Vagina (tissue), 2 donors: ENCODE measurements at regions not wholly inside any gene's neighbourhood (a gene's known extent, or its start where the extent isn't known, plus 50 kb on each side); places are given as distances from the start of the nearest gene placed in this dataset.

Source experiments
- DNase-seq, 2 donors: peaks; one replicate each; pipeline ENCODE4 v3.0.0-alpha.2; 2017; ENCODE audit errors: extremely low spot score in 2 of 2
- H3K27ac ChIP-seq: fragments of 200-600 bp; sonication (generic); one replicate; pipeline ENCODE4 v1.5.1; 2019
- H3K27me3 ChIP-seq: fragments of 200-600 bp; sonication (generic); one replicate; pipeline ENCODE4 v1.5.1; 2019
- H3K36me3 ChIP-seq, 2 donors: fragments of 200-600 bp; sonication (generic); one replicate each; pipeline ENCODE4 v1.5.1; 2017 to 2019
- H3K4me1 ChIP-seq: fragments of 200-600 bp; sonication (generic); one replicate; pipeline ENCODE4 v1.5.1; 2019
- H3K4me3 ChIP-seq, 2 donors: fragments of 200-600 bp; sonication (generic); 1 replicate in 1 of 2; 2 replicates in 1 of 2; pipeline ENCODE4 v1.5.1; 2016 to 2019
- H3K9me3 ChIP-seq: fragments of 200-600 bp; sonication (generic); one replicate; pipeline ENCODE4 v1.5.1; 2019
- POLR2A ChIP-seq, 2 donors: fragments of 450-650 bp; IDR thresholded peaks; one replicate each; pipeline ENCODE4 v1.6.1; 2017; ENCODE audit warnings: antibody characterized with exemption in 2 of 2, mild to moderate bottlenecking in 2 of 2, moderate library complexity in 2 of 2
- POLR2AphosphoS5 ChIP-seq, 2 donors: sonication (generic); formaldehyde crosslinking; IDR thresholded peaks; one replicate each; pipeline ENCODE4 v1.9.0; 2017; ENCODE audit warnings: antibody characterized with exemption in 2 of 2, mild to moderate bottlenecking in 2 of 2, low read depth in 1 of 2; ENCODE audit not compliant: insufficient read depth in 1 of 2
- intact Hi-C: fragments of 100-400 bp; cut with DNase I; formaldehyde crosslinking; loops from one replicate; pipeline ENCODE4 v1.15.1; 2023
- TF ChIP-seq, protein P1 (sequence below), 3 experiments: fragments of 450-650 bp in 2 of 3; fragments of 200-600 bp in 1 of 3; sonication (generic) in 1 of 3; IDR thresholded peaks; one replicate each; pipeline ENCODE4 v1.5.1; 2017 to 2019; ENCODE audit warnings: antibody characterized with exemption in 3 of 3, mild to moderate bottlenecking in 2 of 3, moderate library complexity in 2 of 3

DNA sequence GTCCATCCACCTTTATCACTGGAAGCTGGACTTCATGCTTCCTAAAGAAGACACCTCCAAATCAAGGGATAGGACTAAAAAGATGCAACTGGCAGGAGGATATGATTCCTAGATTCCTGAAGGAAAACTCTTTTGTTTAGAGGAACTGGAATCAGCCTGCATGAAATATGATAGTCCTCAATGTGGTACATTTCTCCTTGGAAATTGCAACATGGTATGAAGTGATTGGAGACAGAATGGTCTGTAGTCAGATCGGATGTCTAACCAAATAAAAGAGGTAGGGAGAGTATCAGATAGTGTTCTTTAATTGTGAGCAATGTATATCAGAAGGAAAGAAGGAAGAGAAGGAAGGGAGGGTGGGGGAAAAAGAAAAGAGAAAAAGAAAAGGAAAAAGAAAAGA is 116.1 kb upstream of the FSTL4 start:
- Histone ChIP-seq H3K27ac (no peak overlapping the region), H3K9me3 (no peaks in the 10 kb centered on the region), H3K4me1 (no peaks in the 10 kb centered on the region), H3K27me3 (no peaks in the 10 kb centered on the region), H3K4me3 (no peak overlapping the region), H3K36me3 (no peaks in the 10 kb centered on the region)
- DNase-seq = no peak
- no peak for TF ChIP-seq POLR2A (IDR thresholded peaks at IDR 0.05)
- no peak for TF ChIP-seq POLR2AphosphoS5 (IDR thresholded peaks at IDR 0.05; ENCODE audit: insufficient read depth in 1 of 2, low read depth in 1 of 2)
- TF ChIP-seq, protein P1, sequence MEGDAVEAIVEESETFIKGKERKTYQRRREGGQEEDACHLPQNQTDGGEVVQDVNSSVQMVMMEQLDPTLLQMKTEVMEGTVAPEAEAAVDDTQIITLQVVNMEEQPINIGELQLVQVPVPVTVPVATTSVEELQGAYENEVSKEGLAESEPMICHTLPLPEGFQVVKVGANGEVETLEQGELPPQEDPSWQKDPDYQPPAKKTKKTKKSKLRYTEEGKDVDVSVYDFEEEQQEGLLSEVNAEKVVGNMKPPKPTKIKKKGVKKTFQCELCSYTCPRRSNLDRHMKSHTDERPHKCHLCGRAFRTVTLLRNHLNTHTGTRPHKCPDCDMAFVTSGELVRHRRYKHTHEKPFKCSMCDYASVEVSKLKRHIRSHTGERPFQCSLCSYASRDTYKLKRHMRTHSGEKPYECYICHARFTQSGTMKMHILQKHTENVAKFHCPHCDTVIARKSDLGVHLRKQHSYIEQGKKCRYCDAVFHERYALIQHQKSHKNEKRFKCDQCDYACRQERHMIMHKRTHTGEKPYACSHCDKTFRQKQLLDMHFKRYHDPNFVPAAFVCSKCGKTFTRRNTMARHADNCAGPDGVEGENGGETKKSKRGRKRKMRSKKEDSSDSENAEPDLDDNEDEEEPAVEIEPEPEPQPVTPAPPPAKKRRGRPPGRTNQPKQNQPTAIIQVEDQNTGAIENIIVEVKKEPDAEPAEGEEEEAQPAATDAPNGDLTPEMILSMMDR (IDR thresholded peaks at IDR 0.05) = no peak
- intact Hi-C loops = no loop called here

- Histone ChIP-seq H3K36me3 (no peaks in the 10 kb centered on the region), H3K27ac (no peak overlapping the region), H3K4me1 (no peaks in the 10 kb centered on the region), H3K4me3 (no peak overlapping the region), H3K9me3 (no peaks in the 10 kb centered on the region), H3K27me3 (no peaks in the 10 kb centered on the region)
- TF ChIP-seq POLR2A (IDR thresholded peaks at IDR 0.05) (no peak), POLR2AphosphoS5 (IDR thresholded peaks at IDR 0.05; ENCODE audit: insufficient read depth in 1 of 2, low read depth in 1 of 2) (no peak)
- TF ChIP-seq, protein P1 (IDR thresholded peaks at IDR 0.05) = no peak
- peak; percentile 43 to 58 for DNase-seq
- intact Hi-C loops = no loop called here
Measured at GRCh38 chr5:133727636-133728035, 115.3 kb upstream of the FSTL4 start.

- Histone ChIP-seq H3K9me3 (no peaks in the 10 kb centered on the region), H3K36me3 (no peaks in the 10 kb centered on the region), H3K27me3 (no peaks in the 10 kb centered on the region), H3K4me1 (no peaks in the 10 kb centered on the region), H3K27ac (no peak overlapping the region), H3K4me3 (no peak overlapping the region)
- intact Hi-C loops = no loop called here
- DNase-seq = peak; percentile 54 to 96
- TF ChIP-seq, protein P1 (IDR thresholded peaks at IDR 0.05) = no peak
- TF ChIP-seq POLR2AphosphoS5 (IDR thresholded peaks at IDR 0.05; ENCODE audit: insufficient read depth in 1 of 2, low read depth in 1 of 2) = no peak
- TF ChIP-seq POLR2A (IDR thresholded peaks at IDR 0.05) = no peak
Measured at GRCh38 chr5:133723651-133724366, 111.5 kb upstream of the FSTL4 start.

GRCh38 chr5:133723126-133723525 is 110.8 kb upstream of the FSTL4 start:
- TF ChIP-seq, protein P1 (IDR thresholded peaks at IDR 0.05) = no peak
- no peak for TF ChIP-seq POLR2AphosphoS5 (IDR thresholded peaks at IDR 0.05; ENCODE audit: insufficient read depth in 1 of 2, low read depth in 1 of 2)
- no peak for TF ChIP-seq POLR2A (IDR thresholded peaks at IDR 0.05)
- DNase-seq = peak; percentile 52 to 85
- H3K4me3 ChIP-seq = no peak overlapping the region
- H3K4me1 ChIP-seq = no peaks in the 10 kb centered on the region
- H3K36me3 ChIP-seq = no peaks in the 10 kb centered on the region
- intact Hi-C loops = no loop called here
- H3K27me3 ChIP-seq = no peaks in the 10 kb centered on the region
- H3K9me3 ChIP-seq = no peaks in the 10 kb centered on the region
- no peak overlapping the region for H3K27ac ChIP-seq

- H3K27me3 ChIP-seq = no peaks in the 10 kb centered on the region
- H3K4me1 ChIP-seq = no peaks in the 10 kb centered on the region
- H3K36me3 ChIP-seq = no peaks in the 10 kb centered on the region
- H3K27ac ChIP-seq = no peak overlapping the region
- TF ChIP-seq POLR2A (IDR thresholded peaks at IDR 0.05) = no peak
- no peak for TF ChIP-seq POLR2AphosphoS5 (IDR thresholded peaks at IDR 0.05; ENCODE audit: insufficient read depth in 1 of 2, low read depth in 1 of 2)
- TF ChIP-seq, protein P1 (IDR thresholded peaks at IDR 0.05) = no peak
- no peak for DNase-seq
- intact Hi-C loops = no loop called here
- no peaks in the 10 kb centered on the region for H3K9me3 ChIP-seq
- no peak overlapping the region for H3K4me3 ChIP-seq
Measured at GRCh38 chr5:133721365-133721764, 109.0 kb upstream of the FSTL4 start.
